HepG2 (cell line): ENCODE measurements at regions not wholly inside any gene's neighbourhood (a gene's known extent, or its start where the extent isn't known, plus 50 kb on each side); places are given as distances from the start of the nearest gene placed in this dataset.

Experiments
- ATAC-seq: fragments of 200-7000 bp; cut with Tn5 transposase; 3 replicates; pipeline ENCODE4 v1.9.1; 2020; ENCODE audit warnings: mild to moderate bottlenecking, moderate library complexity
- BruUV-seq: library from RNA; stranded (reverse); fragments of 400-500 nt; replicated peaks from 2 replicates; lab custom pipeline; 2021; lab: Mats Ljungman, UMichigan
- CTCF ChIA-PET: fragments of 300-600 bp; formaldehyde crosslinking; extraction: SDS; loops from one replicate; lab custom pipeline; 2021; ENCODE audit warnings: low total read pairs, inconsistent platforms, low intra/inter-chr PET ratio; lab: Yijun Ruan, JAX
- POLR2A ChIA-PET: fragments of 350-600 bp; sonication (Branson Sonifier 250); formaldehyde crosslinking; loops from one replicate; lab custom pipeline; 2020; ENCODE audit warnings: antibody characterized with exemption, inconsistent platforms; lab: Yijun Ruan, JAX
- DNase-seq: peaks from one replicate; pipeline ENCODE4 v3.0.0-alpha.2; 2015; ENCODE audit warnings: low spot score
- FAIRE-seq: peaks from 3 replicates; lab custom pipeline; 2011; peaks lifted over from hg19 to GRCh38; lab: Jason Lieb, UNC
- H2AFZ ChIP-seq: one replicate; pipeline ENCODE4 v1.6.1; 2011; ENCODE audit warnings: low read length, inconsistent platforms
- H3K27ac ChIP-seq: fragments of 300-600 bp; 3 replicates; pipeline ENCODE4 v1.8.0; 2011; ENCODE audit warnings: mixed run types, mild to moderate bottlenecking, mixed read lengths, low read length, inconsistent platforms; ENCODE audit not compliant: insufficient read depth; ENCODE audit errors: extremely low read length
- H3K27me3 ChIP-seq, 2 experiments: fragments of 200-600 bp in 1 of 2; 2 replicates in 1 of 2; 3 replicates in 1 of 2; pipeline versions ENCODE4 v1.6.0 to v1.8.0; 2011; ENCODE audit warnings: low read length in 2 of 2, mild to moderate bottlenecking in 2 of 2, moderate library complexity in 2 of 2, inconsistent platforms in 1 of 2; ENCODE audit not compliant: insufficient read depth in 2 of 2, control insufficient read depth in 1 of 2
- H3K36me3 ChIP-seq, 2 experiments: fragments of 200-600 bp in 1 of 2; replicated peaks in 1 of 2; 2 replicates in 1 of 2; 3 replicates in 1 of 2; pipeline versions ENCODE4 v1.5.1 to v1.8.0; 2011; ENCODE audit warnings: low read length in 2 of 2, inconsistent platforms in 1 of 2; ENCODE audit not compliant: insufficient read depth in 2 of 2, control insufficient read depth in 1 of 2
- H3K4me1 ChIP-seq: 2 replicates; pipeline ENCODE4 v1.5.1; 2012; ENCODE audit warnings: low read length, inconsistent platforms; ENCODE audit not compliant: insufficient read depth
- H3K4me2 ChIP-seq: 2 replicates; pipeline ENCODE4 v1.6.0; 2011; ENCODE audit warnings: low read depth, low read length, inconsistent platforms
- H3K4me3 ChIP-seq, 3 experiments: fragments of 200-600 bp in 1 of 3; sonication (generic), shearing (Covaris generic) in 1 of 3; replicated peaks in 1 of 3; 2 replicates each; pipeline ENCODE4 v1.5.1; 2011 to 2016; ENCODE audit warnings: low read length in 3 of 3, inconsistent platforms in 2 of 3, low read depth in 2 of 3, mild to moderate bottlenecking in 2 of 3, control low read depth in 1 of 3, mixed read lengths in 1 of 3; ENCODE audit not compliant: insufficient read depth in 1 of 3
- H3K79me2 ChIP-seq: one replicate; pipeline ENCODE4 v1.6.1; 2011; ENCODE audit warnings: low read length, inconsistent platforms; ENCODE audit not compliant: insufficient read depth
- H3K9ac ChIP-seq: 2 replicates; pipeline ENCODE4 v1.6.0; 2011; ENCODE audit warnings: mild to moderate bottlenecking, low read depth, low read length, inconsistent platforms; ENCODE audit not compliant: insufficient read depth
- H3K9me3 ChIP-seq: 2 replicates; pipeline ENCODE4 v1.5.1; 2012; ENCODE audit warnings: mild to moderate bottlenecking, low read length
- H4K20me1 ChIP-seq: 2 replicates; pipeline ENCODE4 v1.6.0; 2011; ENCODE audit warnings: inconsistent platforms, mild to moderate bottlenecking, low read length, moderate library complexity; ENCODE audit not compliant: insufficient read depth
- DNMT1 ChIP-seq: sonication (generic); formaldehyde crosslinking; IDR thresholded peaks from 2 replicates; pipeline ENCODE4 v1.5.1; 2020; ENCODE audit warnings: mild to moderate bottlenecking, missing genetic modification reagents
- HNRNPUL1 ChIP-seq: fragments of 200-400 bp; formaldehyde crosslinking; IDR thresholded peaks from 2 replicates; pipeline ENCODE4 v1.6.1; 2017; ENCODE audit warnings: low read depth, mild to moderate bottlenecking, low read length, moderate library complexity
- NR2C2 ChIP-seq: sonication (generic); formaldehyde crosslinking; IDR thresholded peaks from 2 replicates; pipeline ENCODE4 v1.4.0; 2020; ENCODE audit warnings: missing genetic modification reagents, mild to moderate bottlenecking, moderate library complexity, borderline replicate concordance
- RAD21 ChIP-seq: fragments of 450-650 bp; formaldehyde crosslinking; IDR thresholded peaks from 2 replicates; pipeline ENCODE4 v1.5.0; 2020; ENCODE audit warnings: mild to moderate bottlenecking
- SALL1 ChIP-seq: sonication (generic); formaldehyde crosslinking; IDR thresholded peaks from 2 replicates; pipeline ENCODE4 v1.8.0; 2022; ENCODE audit warnings: mild to moderate bottlenecking, missing genetic modification reagents
- TCF12 ChIP-seq, 2 experiments: fragments of 450-650 bp in 1 of 2; sonication (generic) in 1 of 2; formaldehyde crosslinking in 1 of 2; IDR thresholded peaks; 2 replicates each; pipeline versions ENCODE4 v1.6.1 to v1.8.0; 2017 to 2022; ENCODE audit warnings: antibody characterized with exemption in 1 of 2, mild to moderate bottlenecking in 1 of 2, missing genetic modification reagents in 1 of 2, moderate library complexity in 1 of 2
- ZNF326 ChIP-seq: sonication (generic); formaldehyde crosslinking; IDR thresholded peaks from 2 replicates; pipeline ENCODE4 v1.4.0; 2020; ENCODE audit warnings: missing genetic modification reagents, borderline replicate concordance
- ZNF609 ChIP-seq: sonication (generic); formaldehyde crosslinking; IDR thresholded peaks from 2 replicates; pipeline ENCODE4 v1.4.0; 2020; ENCODE audit warnings: mild to moderate bottlenecking, missing genetic modification reagents, borderline replicate concordance
- WGBS: methylation state at CpG from one replicate; pipeline ENCODE4 v1.1.6; 2017; ENCODE audit warnings: low lambda C conversion rate; 5-methylcytosine and 5-hydroxymethylcytosine counted together
- in situ Hi-C: cut with HindIII; loops from 2 replicates; pipeline ENCODE4 v1.10.0; 2017; ENCODE audit warnings: low pct_unique_long_range_greater_than_20kb; ENCODE audit not compliant: extremely low pct_ligation_motif_present
- intact Hi-C: fragments of 100-400 bp; cut with micrococcal nuclease; formaldehyde crosslinking; loops from one replicate; pipeline ENCODE4 v1.10.0; 2022; ENCODE audit not compliant: unreplicated experiment

GRCh38 chr2:105470979-105471378, 72.1 kb upstream of the FHL2 start:
- POLR2A ChIA-PET, result no interaction called here
- BruUV-seq, result no TSS peak
- intact Hi-C loops (no loop called here), in situ Hi-C loops (no loop called here)
- no peak overlapping the region for H3K9ac ChIP-seq
- H3K27ac ChIP-seq, result no peak overlapping the region
- 48% methylated on average over 5 of the region's 5 CpGs for WGBS
- no peak overlapping the region for H3K4me2 ChIP-seq
- H4K20me1 ChIP-seq, result no peaks in the 10 kb centered on the region
- H3K9me3 ChIP-seq, result no peaks in the 10 kb centered on the region
- TF ChIP-seq RAD21, result no peak
- no peak for TF ChIP-seq HNRNPUL1
- DNase-seq, result no peak
- H3K27me3 ChIP-seq, result peaks cover 2 to 32% of the 10 kb centered on the region in 2 experiments; a peak in 3 of 5 replicates
- ATAC-seq, result no peak
- no peak for FAIRE-seq
- H3K4me3 ChIP-seq, result no peak overlapping the region
- no peaks in the 10 kb centered on the region for H3K36me3 ChIP-seq
- H3K4me1 ChIP-seq, result no peaks in the 10 kb centered on the region
- CTCF ChIA-PET, result no interaction called here
- H3K79me2 ChIP-seq, result no peaks in the 10 kb centered on the region
- no peak overlapping the region for H2AFZ ChIP-seq

- Histone ChIP-seq H3K79me2 (no peaks in the 10 kb centered on the region), H3K27ac (no peak overlapping the region), H3K36me3 (no peaks in the 10 kb centered on the region), H4K20me1 (no peaks in the 10 kb centered on the region), H3K9ac (no peak overlapping the region), H3K27me3 (peaks cover 2 to 32% of the 10 kb centered on the region in 2 experiments; a peak in 3 of 5 replicates), H3K4me1 (no peaks in the 10 kb centered on the region), H2AFZ (no peak overlapping the region), H3K4me3 (no peak overlapping the region), H3K4me2 (no peak overlapping the region), H3K9me3 (no peaks in the 10 kb centered on the region)
- 51% methylated on average over 5 of the region's 8 CpGs for WGBS
- intact Hi-C loops, result no loop called here
- FAIRE-seq (no peak), DNase-seq (no peak), ATAC-seq (no peak)
- ChIA-PET POLR2A (no interaction called here), CTCF (no interaction called here)
- BruUV-seq, result no TSS peak
- TF ChIP-seq SALL1 (CRISPR knock-in tag) (no peak), NR2C2 (no peak), ZNF609 (CRISPR knock-in tag) (no peak), TCF12 (IDR thresholded peaks at IDR 0.05) (no peak), TCF12 (CRISPR knock-in tag; IDR thresholded peaks at IDR 0.05) (no peak), ZNF326 (no peak), DNMT1 (CRISPR knock-in tag) (no peak)
- in situ Hi-C loops, result no loop called here
Measured at GRCh38 chr2:105469781-105470180, 70.9 kb upstream of the FHL2 start.
